ENCODE measurements at regions not wholly inside any gene's neighbourhood (a gene's known extent, or its start where the extent isn't known, plus 50 kb on each side); places are given as distances from the start of the nearest gene placed in this dataset.

DNA sequence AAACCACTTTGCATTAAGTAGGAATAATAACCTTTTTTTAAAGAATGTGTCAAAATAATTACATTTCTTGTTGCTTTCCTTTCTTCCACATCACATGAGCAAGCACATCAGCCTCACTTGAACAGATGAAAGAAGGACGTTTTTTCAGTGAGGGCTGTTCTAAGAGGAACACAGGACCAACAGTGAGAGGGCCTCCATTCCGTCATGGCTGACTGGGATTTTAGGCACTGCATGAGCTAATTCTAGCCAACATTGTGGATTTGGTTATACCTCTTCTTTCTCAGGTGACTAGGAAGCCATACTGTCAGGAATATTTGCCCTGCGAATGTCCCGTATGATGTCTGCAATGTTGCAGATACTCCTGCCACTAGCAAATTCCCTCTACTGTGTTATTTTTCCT, 87.6 kb downstream of the LINC00237 start:
- no peak for TF ChIP-seq POLR2A (IDR thresholded peaks at IDR 0.05)
- TF ChIP-seq, protein P1, sequence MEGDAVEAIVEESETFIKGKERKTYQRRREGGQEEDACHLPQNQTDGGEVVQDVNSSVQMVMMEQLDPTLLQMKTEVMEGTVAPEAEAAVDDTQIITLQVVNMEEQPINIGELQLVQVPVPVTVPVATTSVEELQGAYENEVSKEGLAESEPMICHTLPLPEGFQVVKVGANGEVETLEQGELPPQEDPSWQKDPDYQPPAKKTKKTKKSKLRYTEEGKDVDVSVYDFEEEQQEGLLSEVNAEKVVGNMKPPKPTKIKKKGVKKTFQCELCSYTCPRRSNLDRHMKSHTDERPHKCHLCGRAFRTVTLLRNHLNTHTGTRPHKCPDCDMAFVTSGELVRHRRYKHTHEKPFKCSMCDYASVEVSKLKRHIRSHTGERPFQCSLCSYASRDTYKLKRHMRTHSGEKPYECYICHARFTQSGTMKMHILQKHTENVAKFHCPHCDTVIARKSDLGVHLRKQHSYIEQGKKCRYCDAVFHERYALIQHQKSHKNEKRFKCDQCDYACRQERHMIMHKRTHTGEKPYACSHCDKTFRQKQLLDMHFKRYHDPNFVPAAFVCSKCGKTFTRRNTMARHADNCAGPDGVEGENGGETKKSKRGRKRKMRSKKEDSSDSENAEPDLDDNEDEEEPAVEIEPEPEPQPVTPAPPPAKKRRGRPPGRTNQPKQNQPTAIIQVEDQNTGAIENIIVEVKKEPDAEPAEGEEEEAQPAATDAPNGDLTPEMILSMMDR (IDR thresholded peaks at IDR 0.05) = no peak

All from adrenal gland (tissue), 5 donors.